CD4-positive, alpha-beta T cell (primary cell): ENCODE measurements at regions not wholly inside any gene's neighbourhood (a gene's known extent, or its start where the extent isn't known, plus 50 kb on each side); places are given as distances from the start of the nearest gene placed in this dataset.

ENCODE experiments used
- ATAC-seq: fragments of 200-7000 bp; cut with Tn5 transposase; one replicate; pipeline ENCODE4 v1.10.0; 2022; ENCODE audit warnings: mild to moderate bottlenecking; ENCODE audit not compliant: poor library complexity
- CTCF ChIA-PET: fragments of 350-600 bp; sonication (Branson Sonifier 250); formaldehyde crosslinking; loops from one replicate; lab custom pipeline; 2021; ENCODE audit warnings: antibody characterized with exemption, inconsistent platforms; lab: Charles Lee
- POLR2A ChIA-PET: fragments of 350-600 bp; sonication (Branson Sonifier 250); formaldehyde crosslinking; loops from one replicate; lab custom pipeline; 2021; ENCODE audit warnings: antibody characterized with exemption, inconsistent platforms; lab: Charles Lee
- DNase-seq, 14 experiments: peaks; one replicate each; pipeline ENCODE4 v3.0.0-alpha.2; 2013 to 2020; ENCODE audit warnings: mixed read lengths in 2 of 14
- H3K27ac ChIP-seq, 2 donors: one replicate each; pipeline versions ENCODE4 v1.5.1 to v1.7.0; 2013; ENCODE audit warnings: low read length in 2 of 2, low read depth in 1 of 2, mild to moderate bottlenecking in 1 of 2
- H3K27me3 ChIP-seq, 2 experiments: 1 replicate in 1 of 2; 2 replicates in 1 of 2; pipeline versions ENCODE4 v1.6.1 to v1.7.0; 2013; ENCODE audit warnings: low read length in 2 of 2, control low read depth in 1 of 2, mild to moderate bottlenecking in 1 of 2, moderate library complexity in 1 of 2; ENCODE audit not compliant: insufficient read depth in 2 of 2, control insufficient read depth in 1 of 2
- H3K36me3 ChIP-seq: one replicate; pipeline ENCODE4 v1.6.1; 2013; ENCODE audit warnings: low read length, control low read depth; ENCODE audit not compliant: insufficient read depth
- H3K4me1 ChIP-seq: one replicate; pipeline ENCODE4 v1.6.1; 2013; ENCODE audit warnings: low read length, control low read depth; ENCODE audit not compliant: insufficient read depth
- H3K4me3 ChIP-seq: one replicate; pipeline ENCODE4 v1.5.1; 2013; ENCODE audit warnings: mild to moderate bottlenecking, low read length, moderate library complexity
- H3K9me3 ChIP-seq, 2 experiments: 1 replicate in 1 of 2; 2 replicates in 1 of 2; pipeline versions ENCODE4 v1.6.1 to v1.7.0; 2013; ENCODE audit warnings: low read length in 2 of 2, mild to moderate bottlenecking in 2 of 2, control low read depth in 1 of 2, moderate library complexity in 1 of 2; ENCODE audit not compliant: control insufficient read depth in 1 of 2, insufficient read depth in 1 of 2
- H3K27ac Mint-ChIP-seq: one replicate; pipeline ENCODE4 v1.8.0; 2020; ENCODE audit warnings: mixed read lengths
- H3K27me3 Mint-ChIP-seq: one replicate; pipeline ENCODE4 v1.8.0; 2021; ENCODE audit warnings: mixed read lengths
- H3K36me3 Mint-ChIP-seq: one replicate; pipeline ENCODE4 v1.8.0; 2021; ENCODE audit warnings: low read depth, mixed read lengths
- H3K4me1 Mint-ChIP-seq: one replicate; pipeline ENCODE4 v1.8.0; 2021; ENCODE audit warnings: low read depth, mixed read lengths
- H3K4me3 Mint-ChIP-seq: one replicate; pipeline ENCODE4 v1.8.0; 2020; ENCODE audit warnings: mild to moderate bottlenecking, mixed read lengths
- H3K9me3 Mint-ChIP-seq: one replicate; pipeline ENCODE4 v1.8.0; 2020; ENCODE audit warnings: mixed read lengths
- CTCF ChIP-seq: fragments of 200-600 bp; IDR thresholded peaks from one replicate; pipeline ENCODE4 v1.8.0; 2022; ENCODE audit warnings: antibody characterized with exemption, mild to moderate bottlenecking
- intact Hi-C, 2 experiments: fragments of 100-400 bp; cut with DNase I in 1 of 2; cut with micrococcal nuclease in 1 of 2; formaldehyde crosslinking; loops; one replicate each; pipeline versions ENCODE4 v1.15.1 to v1.9.0; 2023 to 2025; cut with DNase I, micrococcal nuclease

- no peaks in the 10 kb centered on the region for H3K36me3 Mint-ChIP-seq
- ChIA-PET POLR2A (no interaction called here), CTCF (no interaction called here)
- H3K27ac ChIP-seq = no peak overlapping the region
- H3K27ac Mint-ChIP-seq = no peak overlapping the region
- no peaks in the 10 kb centered on the region for H3K4me1 Mint-ChIP-seq
- H3K9me3 ChIP-seq = no peaks in the 10 kb centered on the region
- H3K4me3 ChIP-seq = no peak overlapping the region
- ATAC-seq = no peak
- H3K9me3 Mint-ChIP-seq = no peaks in the 10 kb centered on the region
- H3K27me3 Mint-ChIP-seq = no peaks in the 10 kb centered on the region
- no peaks in the 10 kb centered on the region for H3K4me1 ChIP-seq
- H3K4me3 Mint-ChIP-seq = no peak overlapping the region
- TF ChIP-seq CTCF = no peak
- no peaks in the 10 kb centered on the region for H3K27me3 ChIP-seq
- intact Hi-C loops = no loop called here
- no peaks in the 10 kb centered on the region for H3K36me3 ChIP-seq
- DNase-seq = no peak
Observed at GRCh38 chr15:81080996-81081395, 53.1 kb upstream of the CFAP161 start.

- intact Hi-C loops = no loop called here
- Mint-ChIP-seq H3K27ac (no peak overlapping the region), H3K27me3 (no peaks in the 10 kb centered on the region), H3K4me3 (no peak overlapping the region), H3K36me3 (no peaks in the 10 kb centered on the region), H3K4me1 (no peaks in the 10 kb centered on the region), H3K9me3 (no peaks in the 10 kb centered on the region)
- ATAC-seq (no peak), DNase-seq (no peak)
- H3K27ac ChIP-seq = no peak overlapping the region
- H3K27me3 ChIP-seq = no peaks in the 10 kb centered on the region
- H3K36me3 ChIP-seq = no peaks in the 10 kb centered on the region
- no peak overlapping the region for H3K4me3 ChIP-seq
- no peaks in the 10 kb centered on the region for H3K9me3 ChIP-seq
- TF ChIP-seq CTCF = no peak
- ChIA-PET CTCF (no interaction called here), POLR2A (no interaction called here)
- no peaks in the 10 kb centered on the region for H3K4me1 ChIP-seq
Observed at GRCh38 chr15:81083201-81083600, 50.9 kb upstream of the CFAP161 start.
